H1 (cell line): ENCODE measurements at regions not wholly inside any gene's neighbourhood (a gene's known extent, or its start where the extent isn't known, plus 50 kb on each side); places are given as distances from the start of the nearest gene placed in this dataset.

Experiments
- CREB1 ChIP-seq: IDR thresholded peaks from 2 replicates; pipeline ENCODE4 v1.6.1; 2012; ENCODE audit warnings: inconsistent platforms
- EP300 ChIP-seq, 2 experiments: IDR thresholded peaks; 1 replicate in 1 of 2; 2 replicates in 1 of 2; pipeline ENCODE4 v1.6.1; 2011 to 2012; ENCODE audit warnings: low read depth in 2 of 2, low read length in 2 of 2, mild to moderate bottlenecking in 2 of 2, borderline replicate concordance in 1 of 2, inconsistent platforms in 1 of 2, moderate library complexity in 1 of 2
- EZH2 ChIP-seq: fragments of 200-600 bp; sonication (generic); IDR thresholded peaks from 2 replicates; pipeline ENCODE4 v1.7.1; 2012; ENCODE audit warnings: low read depth, mild to moderate bottlenecking, moderate library complexity, low read length, inconsistent platforms; ENCODE audit not compliant: severe bottlenecking
- POLR2A ChIP-seq, 2 experiments: IDR thresholded peaks; 1 replicate in 1 of 2; 2 replicates in 1 of 2; pipeline ENCODE4 v1.6.1; 2011; ENCODE audit warnings: low read depth in 2 of 2, low read length in 2 of 2, mild to moderate bottlenecking in 2 of 2; ENCODE audit errors: control extremely low read depth in 1 of 2
- POLR2AphosphoS5 ChIP-seq: IDR thresholded peaks from 2 replicates; pipeline ENCODE4 v1.6.1; 2011; ENCODE audit warnings: low read depth, low read length
- YY1 ChIP-seq: IDR thresholded peaks from 2 replicates; pipeline ENCODE4 v1.6.1; 2011; ENCODE audit warnings: low read depth, mild to moderate bottlenecking, low read length
- TF ChIP-seq, protein P1 (sequence below), 3 experiments: IDR thresholded peaks; 1 replicate in 2 of 3; 2 replicates in 1 of 3; pipeline versions ENCODE4 v1.5.1 to v1.6.1; 2011; ENCODE audit warnings: low read length in 3 of 3, mild to moderate bottlenecking in 3 of 3, inconsistent platforms in 2 of 3, low read depth in 1 of 3, moderate library complexity in 1 of 3; ENCODE audit not compliant: insufficient read depth in 1 of 3; ENCODE audit errors: control extremely low read depth in 1 of 3
- TF ChIP-seq, protein P2 (sequence below): IDR thresholded peaks from 2 replicates; pipeline ENCODE4 v1.6.1; 2012; ENCODE audit warnings: inconsistent platforms
- TF ChIP-seq, protein P3 (sequence below): IDR thresholded peaks from 2 replicates; pipeline ENCODE4 v1.6.1; 2012; ENCODE audit warnings: inconsistent platforms

- TF ChIP-seq, protein P1, sequence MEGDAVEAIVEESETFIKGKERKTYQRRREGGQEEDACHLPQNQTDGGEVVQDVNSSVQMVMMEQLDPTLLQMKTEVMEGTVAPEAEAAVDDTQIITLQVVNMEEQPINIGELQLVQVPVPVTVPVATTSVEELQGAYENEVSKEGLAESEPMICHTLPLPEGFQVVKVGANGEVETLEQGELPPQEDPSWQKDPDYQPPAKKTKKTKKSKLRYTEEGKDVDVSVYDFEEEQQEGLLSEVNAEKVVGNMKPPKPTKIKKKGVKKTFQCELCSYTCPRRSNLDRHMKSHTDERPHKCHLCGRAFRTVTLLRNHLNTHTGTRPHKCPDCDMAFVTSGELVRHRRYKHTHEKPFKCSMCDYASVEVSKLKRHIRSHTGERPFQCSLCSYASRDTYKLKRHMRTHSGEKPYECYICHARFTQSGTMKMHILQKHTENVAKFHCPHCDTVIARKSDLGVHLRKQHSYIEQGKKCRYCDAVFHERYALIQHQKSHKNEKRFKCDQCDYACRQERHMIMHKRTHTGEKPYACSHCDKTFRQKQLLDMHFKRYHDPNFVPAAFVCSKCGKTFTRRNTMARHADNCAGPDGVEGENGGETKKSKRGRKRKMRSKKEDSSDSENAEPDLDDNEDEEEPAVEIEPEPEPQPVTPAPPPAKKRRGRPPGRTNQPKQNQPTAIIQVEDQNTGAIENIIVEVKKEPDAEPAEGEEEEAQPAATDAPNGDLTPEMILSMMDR (IDR thresholded peaks at IDR 0.05; ENCODE audit: control extremely low read depth in 1 of 3, insufficient read depth in 1 of 3, low read depth in 1 of 3, low read length in 3 of 3) = no peak
- TF ChIP-seq EZH2 (no peak), POLR2A (IDR thresholded peaks at IDR 0.05; ENCODE audit: control extremely low read depth in 1 of 2, low read depth in 2 of 2, low read length in 2 of 2) (no peak), POLR2AphosphoS5 (no peak), EP300 (IDR thresholded peaks at IDR 0.05; ENCODE audit: borderline replicate concordance in 1 of 2, low read depth in 2 of 2, low read length in 2 of 2) (no peak), CREB1 (no peak), YY1 (no peak)
- TF ChIP-seq, protein P2, sequence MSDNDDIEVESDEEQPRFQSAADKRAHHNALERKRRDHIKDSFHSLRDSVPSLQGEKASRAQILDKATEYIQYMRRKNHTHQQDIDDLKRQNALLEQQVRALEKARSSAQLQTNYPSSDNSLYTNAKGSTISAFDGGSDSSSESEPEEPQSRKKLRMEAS = no peak
- TF ChIP-seq, protein P3, sequence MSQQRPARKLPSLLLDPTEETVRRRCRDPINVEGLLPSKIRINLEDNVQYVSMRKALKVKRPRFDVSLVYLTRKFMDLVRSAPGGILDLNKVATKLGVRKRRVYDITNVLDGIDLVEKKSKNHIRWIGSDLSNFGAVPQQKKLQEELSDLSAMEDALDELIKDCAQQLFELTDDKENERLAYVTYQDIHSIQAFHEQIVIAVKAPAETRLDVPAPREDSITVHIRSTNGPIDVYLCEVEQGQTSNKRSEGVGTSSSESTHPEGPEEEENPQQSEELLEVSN = no peak
Measured at GRCh38 chrX:5080791-5081190, 1147.9 kb downstream of the NLGN4X start.
